Fibroblast of lung (primary cell): ENCODE measurements at regions not wholly inside any gene's neighbourhood (a gene's known extent, or its start where the extent isn't known, plus 50 kb on each side); places are given as distances from the start of the nearest gene placed in this dataset.

Source experiments
- DNase-seq, 2 donors: peaks; one replicate each; pipeline versions ENCODE4 v3.0.0 to v3.0.0-alpha.2; 2010; ENCODE audit warnings: low read depth in 2 of 2
- H2AFZ ChIP-seq: 2 replicates; pipeline ENCODE4 v1.5.1; 2012; ENCODE audit warnings: low read length, control low read depth, inconsistent platforms
- H3K27ac ChIP-seq: 2 replicates; pipeline ENCODE4 v1.5.1; 2011; ENCODE audit warnings: low read length, control low read depth; ENCODE audit not compliant: insufficient read depth
- H3K27me3 ChIP-seq: 2 replicates; pipeline ENCODE4 v1.5.1; 2011; ENCODE audit warnings: mild to moderate bottlenecking, low read length; ENCODE audit not compliant: control insufficient read depth, insufficient read depth
- H3K36me3 ChIP-seq: 2 replicates; pipeline ENCODE4 v1.5.1; 2011; ENCODE audit warnings: low read length; ENCODE audit not compliant: control insufficient read depth, insufficient read depth
- H3K4me1 ChIP-seq: 2 replicates; pipeline ENCODE4 v1.5.1; 2011; ENCODE audit warnings: low read length; ENCODE audit not compliant: control insufficient read depth, insufficient read depth; ENCODE audit errors: extremely low read depth
- H3K4me2 ChIP-seq: 2 replicates; pipeline ENCODE4 v1.5.1; 2011; ENCODE audit warnings: low read length, control low read depth; ENCODE audit not compliant: insufficient read depth; ENCODE audit errors: extremely low read depth
- H3K4me3 ChIP-seq, 4 experiments: fragments of 200-600 bp in 1 of 4; sonication (generic) in 1 of 4; replicated peaks in 1 of 4; 2 replicates each; pipeline ENCODE4 v1.5.1; 2011 to 2016; ENCODE audit warnings: low read length in 4 of 4, low read depth in 3 of 4, mild to moderate bottlenecking in 3 of 4, control low read depth in 2 of 4, inconsistent platforms in 1 of 4, mixed read lengths in 1 of 4; ENCODE audit not compliant: insufficient read depth in 1 of 4; ENCODE audit errors: control extremely low read depth in 1 of 4
- H3K79me2 ChIP-seq: 2 replicates; pipeline ENCODE4 v1.5.1; 2012; ENCODE audit warnings: mild to moderate bottlenecking, low read length, inconsistent platforms; ENCODE audit not compliant: control insufficient read depth, insufficient read depth
- H3K9ac ChIP-seq: 2 replicates; pipeline ENCODE4 v1.5.1; 2011; ENCODE audit warnings: mild to moderate bottlenecking, low read length, control low read depth; ENCODE audit not compliant: insufficient read depth
- H3K9me3 ChIP-seq: 2 replicates; pipeline ENCODE4 v1.5.1; 2012; ENCODE audit warnings: low read depth, low read length; ENCODE audit not compliant: control insufficient read depth, insufficient read depth
- H4K20me1 ChIP-seq: 2 replicates; pipeline ENCODE4 v1.5.1; 2011; ENCODE audit warnings: low read length; ENCODE audit not compliant: control insufficient read depth, insufficient read depth; ENCODE audit errors: extremely low read depth
- CTCF ChIP-seq, 2 donors: IDR thresholded peaks in 1 of 2; conservative IDR thresholded peaks in 1 of 2; 1 replicate in 1 of 2; 2 replicates in 1 of 2; pipeline ENCODE4 v1.5.1; 2011 to 2012; ENCODE audit warnings: low read length in 2 of 2, control low read depth in 1 of 2, inconsistent platforms in 1 of 2, low read depth in 1 of 2, mild to moderate bottlenecking in 1 of 2
- EZH2 ChIP-seq: IDR thresholded peaks from 2 replicates; pipeline ENCODE4 v1.5.1; 2012; ENCODE audit warnings: low read length, control low read depth, mild to moderate bottlenecking; ENCODE audit errors: missing control alignments

- no peaks in the 10 kb centered on the region for H4K20me1 ChIP-seq
- no peak for DNase-seq
- no peak overlapping the region for H3K4me3 ChIP-seq
Measured at GRCh38 chr14:98167275-98167674, 1104.7 kb downstream of the BCL11B start.

GRCh38 chr14:98167705-98168104 lies 1104.3 kb downstream of the BCL11B start:
- no peak overlapping the region for H3K4me3 ChIP-seq
- H3K4me2 ChIP-seq: no peak overlapping the region
- H4K20me1 ChIP-seq: no peaks in the 10 kb centered on the region
- H3K79me2 ChIP-seq: no peaks in the 10 kb centered on the region
- H3K36me3 ChIP-seq: no peaks in the 10 kb centered on the region
- H3K9me3 ChIP-seq: no peaks in the 10 kb centered on the region
- no peak overlapping the region for H3K27ac ChIP-seq
- TF ChIP-seq CTCF (conservative IDR thresholded peaks at IDR 0.05 in 1 of 2, IDR thresholded peaks at IDR 0.05 in 1 of 2; ENCODE audit: low read depth in 1 of 2, low read length in 2 of 2) (no peak), EZH2 (no peak)
- DNase-seq: no peak
- no peak overlapping the region for H3K9ac ChIP-seq
- no peaks in the 10 kb centered on the region for H3K27me3 ChIP-seq
- no peak overlapping the region for H2AFZ ChIP-seq
- H3K4me1 ChIP-seq: no peaks in the 10 kb centered on the region

More at GRCh38 chr14:98167275-98167674, 1104.7 kb downstream of the BCL11B start:
- no peak overlapping the region for H3K4me2 ChIP-seq
- no peaks in the 10 kb centered on the region for H3K4me1 ChIP-seq
- no peaks in the 10 kb centered on the region for H3K9me3 ChIP-seq
- TF ChIP-seq EZH2 (no peak), CTCF (conservative IDR thresholded peaks at IDR 0.05 in 1 of 2, IDR thresholded peaks at IDR 0.05 in 1 of 2; ENCODE audit: low read depth in 1 of 2, low read length in 2 of 2) (no peak)
- H3K27ac ChIP-seq: no peak overlapping the region
- H3K9ac ChIP-seq: no peak overlapping the region
- no peaks in the 10 kb centered on the region for H3K36me3 ChIP-seq
- no peaks in the 10 kb centered on the region for H3K79me2 ChIP-seq
- H3K27me3 ChIP-seq: no peaks in the 10 kb centered on the region
- H2AFZ ChIP-seq: no peak overlapping the region

GRCh38 chr14:98168211-98168985 lies 1103.6 kb downstream of the BCL11B start:
- H3K4me1 ChIP-seq: no peaks in the 10 kb centered on the region
- no peak overlapping the region for H3K4me2 ChIP-seq
- TF ChIP-seq EZH2 (no peak), CTCF (conservative IDR thresholded peaks at IDR 0.05 in 1 of 2, IDR thresholded peaks at IDR 0.05 in 1 of 2; ENCODE audit: low read depth in 1 of 2, low read length in 2 of 2) (no peak)
- H2AFZ ChIP-seq: no peak overlapping the region
- no peak overlapping the region for H3K9ac ChIP-seq
- no peaks in the 10 kb centered on the region for H3K36me3 ChIP-seq
- H3K4me3 ChIP-seq: no peak overlapping the region
- no peak for DNase-seq
- H4K20me1 ChIP-seq: no peaks in the 10 kb centered on the region
- H3K9me3 ChIP-seq: no peaks in the 10 kb centered on the region
- no peaks in the 10 kb centered on the region for H3K27me3 ChIP-seq
- no peak overlapping the region for H3K27ac ChIP-seq
- H3K79me2 ChIP-seq: no peaks in the 10 kb centered on the region
